ENCODE measurements at regions not wholly inside any gene's neighbourhood (a gene's known extent, or its start where the extent isn't known, plus 50 kb on each side); places are given as distances from the start of the nearest gene placed in this dataset.

- TF ChIP-seq, protein P1, sequence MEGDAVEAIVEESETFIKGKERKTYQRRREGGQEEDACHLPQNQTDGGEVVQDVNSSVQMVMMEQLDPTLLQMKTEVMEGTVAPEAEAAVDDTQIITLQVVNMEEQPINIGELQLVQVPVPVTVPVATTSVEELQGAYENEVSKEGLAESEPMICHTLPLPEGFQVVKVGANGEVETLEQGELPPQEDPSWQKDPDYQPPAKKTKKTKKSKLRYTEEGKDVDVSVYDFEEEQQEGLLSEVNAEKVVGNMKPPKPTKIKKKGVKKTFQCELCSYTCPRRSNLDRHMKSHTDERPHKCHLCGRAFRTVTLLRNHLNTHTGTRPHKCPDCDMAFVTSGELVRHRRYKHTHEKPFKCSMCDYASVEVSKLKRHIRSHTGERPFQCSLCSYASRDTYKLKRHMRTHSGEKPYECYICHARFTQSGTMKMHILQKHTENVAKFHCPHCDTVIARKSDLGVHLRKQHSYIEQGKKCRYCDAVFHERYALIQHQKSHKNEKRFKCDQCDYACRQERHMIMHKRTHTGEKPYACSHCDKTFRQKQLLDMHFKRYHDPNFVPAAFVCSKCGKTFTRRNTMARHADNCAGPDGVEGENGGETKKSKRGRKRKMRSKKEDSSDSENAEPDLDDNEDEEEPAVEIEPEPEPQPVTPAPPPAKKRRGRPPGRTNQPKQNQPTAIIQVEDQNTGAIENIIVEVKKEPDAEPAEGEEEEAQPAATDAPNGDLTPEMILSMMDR (conservative IDR thresholded peaks at IDR 0.05; ENCODE audit: low read depth, low read length) = no peak
- TF ChIP-seq EZH2 (IDR thresholded peaks at IDR 0.05; ENCODE audit: borderline replicate concordance, low read depth, low read length, poor library complexity, severe bottlenecking) = no peak
These were observed 204.4 kb upstream of the MAMLD1 start for GRCh38 chrX:150158554-150159332.
